H1 (cell line): ENCODE measurements at regions not wholly inside any gene's neighbourhood (a gene's known extent, or its start where the extent isn't known, plus 50 kb on each side); places are given as distances from the start of the nearest gene placed in this dataset.

ENCODE experiments used
- CTCF ChIA-PET: fragments of 300-600 bp; sonication (Branson Sonifier 250); formaldehyde crosslinking; loops from one replicate; lab custom pipeline; 2021; ENCODE audit not compliant: partially characterized antibody; lab: Charles Lee
- POLR2A ChIA-PET: fragments of 300-600 bp; sonication (Branson Sonifier 250); formaldehyde crosslinking; loops from one replicate; lab custom pipeline; 2021; ENCODE audit warnings: inconsistent platforms; ENCODE audit not compliant: partially characterized antibody; lab: Charles Lee
- DNase-seq, 2 experiments: peaks; one replicate each; pipeline versions ENCODE4 v3.0.0 to v3.0.0-alpha.2; 2010 to 2022; ENCODE audit warnings: low spot score in 2 of 2, low read depth in 1 of 2, mixed read lengths in 1 of 2
- FAIRE-seq: peaks from 2 replicates; lab custom pipeline; 2011; peaks lifted over from hg19 to GRCh38; lab: Jason Lieb, UNC
- H2AFZ ChIP-seq: 2 replicates; pipeline ENCODE4 v1.8.1; 2012; ENCODE audit warnings: low read length, inconsistent platforms
- H2AK5ac ChIP-seq: 2 replicates; pipeline ENCODE4 v1.6.1; 2013; ENCODE audit warnings: low read depth, low read length
- H2BK120ac ChIP-seq: replicated peaks from 2 replicates; pipeline ENCODE3; 2013; ENCODE audit warnings: low read depth, low read length, inconsistent platforms
- H2BK12ac ChIP-seq: 2 replicates; pipeline ENCODE4 v1.6.1; 2013; ENCODE audit warnings: low read depth, low read length
- H2BK15ac ChIP-seq: 2 replicates; pipeline ENCODE4 v1.6.1; 2013; ENCODE audit warnings: low read length
- H2BK20ac ChIP-seq: 2 replicates; pipeline ENCODE4 v1.6.1; 2013; ENCODE audit warnings: low read length
- H2BK5ac ChIP-seq: 2 replicates; pipeline ENCODE4 v1.6.1; 2013; ENCODE audit warnings: low read depth, low read length
- H3K14ac ChIP-seq: 2 replicates; pipeline ENCODE4 v1.6.1; 2013; ENCODE audit warnings: inconsistent platforms; ENCODE audit not compliant: insufficient read length
- H3K18ac ChIP-seq: 2 replicates; pipeline ENCODE4 v1.6.1; 2013; ENCODE audit warnings: low read length; ENCODE audit errors: extremely low read depth
- H3K23ac ChIP-seq: 2 replicates; pipeline ENCODE4 v1.6.1; 2013; ENCODE audit warnings: inconsistent platforms; ENCODE audit not compliant: insufficient read length
- H3K23me2 ChIP-seq: 2 replicates; pipeline ENCODE4 v1.6.1; 2013; ENCODE audit warnings: low read depth, low read length
- H3K27ac ChIP-seq: 2 replicates; pipeline ENCODE4 v1.6.1; 2011; ENCODE audit warnings: low read depth, low read length, inconsistent platforms
- H3K27me3 ChIP-seq, 4 experiments: replicated peaks in 1 of 4; 1 replicate in 1 of 4; 2 replicates in 3 of 4; pipeline versions ENCODE4 v1.6.1 to v1.8.1; 2011 to 2013; ENCODE audit warnings: low read length in 3 of 4, mild to moderate bottlenecking in 3 of 4, inconsistent platforms in 2 of 4, mixed read lengths in 2 of 4, moderate library complexity in 1 of 4; ENCODE audit not compliant: control insufficient read depth in 3 of 4, insufficient read depth in 3 of 4; ENCODE audit errors: extremely low read depth in 1 of 4
- H3K36me3 ChIP-seq, 4 experiments: 2 replicates each; pipeline versions ENCODE4 v1.6.1 to v1.8.1; 2011 to 2013; ENCODE audit warnings: mild to moderate bottlenecking in 4 of 4, low read length in 3 of 4, moderate library complexity in 2 of 4, control low read depth in 1 of 4, inconsistent platforms in 1 of 4; ENCODE audit not compliant: insufficient read depth in 4 of 4, control insufficient read depth in 2 of 4
- H3K4ac ChIP-seq: replicated peaks from 2 replicates; pipeline ENCODE3; 2013; ENCODE audit warnings: low read length, low read depth, mixed read lengths, inconsistent platforms; ENCODE audit not compliant: insufficient read length
- H3K4me1 ChIP-seq, 4 experiments: replicated peaks in 1 of 4; 1 replicate in 1 of 4; 2 replicates in 3 of 4; pipeline versions ENCODE4 v1.6.1 to v1.8.1; 2011 to 2013; ENCODE audit warnings: low read length in 3 of 4, inconsistent platforms in 2 of 4, mixed read lengths in 1 of 4; ENCODE audit not compliant: insufficient read depth in 4 of 4, control insufficient read depth in 3 of 4
- H3K4me2 ChIP-seq, 2 experiments: 2 replicates each; pipeline versions ENCODE4 v1.6.1 to v1.8.1; 2011 to 2013; ENCODE audit warnings: low read depth in 2 of 2, low read length in 2 of 2, control low read depth in 1 of 2, inconsistent platforms in 1 of 2, mild to moderate bottlenecking in 1 of 2; ENCODE audit not compliant: insufficient read depth in 1 of 2
- H3K4me3 ChIP-seq, 4 experiments: fragments of 200-600, 300-600 bp in 1 of 4; sonication (generic), shearing (Covaris generic), sonication (Bioruptor Twin) in 1 of 4; 2 replicates each; pipeline versions ENCODE4 v1.5.1 to v1.8.1; 2011 to 2016; ENCODE audit warnings: low read length in 4 of 4, low read depth in 3 of 4, control low read depth in 2 of 4, inconsistent platforms in 2 of 4, mild to moderate bottlenecking in 2 of 4, mixed read lengths in 1 of 4, moderate library complexity in 1 of 4; ENCODE audit not compliant: insufficient read depth in 2 of 4; ENCODE audit errors: extremely low read depth in 1 of 4
- H3K56ac ChIP-seq: replicated peaks from 2 replicates; pipeline ENCODE3; 2013; ENCODE audit warnings: low read depth, mild to moderate bottlenecking, mixed read lengths, low read length, inconsistent platforms; ENCODE audit not compliant: insufficient read length
- H3K79me1 ChIP-seq: 2 replicates; pipeline ENCODE4 v1.6.1; 2013; ENCODE audit warnings: low read depth, low read length, control low read depth
- H3K79me2 ChIP-seq, 2 experiments: 2 replicates each; pipeline versions ENCODE4 v1.6.1 to v1.8.1; 2012 to 2013; ENCODE audit warnings: low read length in 2 of 2, mild to moderate bottlenecking in 2 of 2, inconsistent platforms in 1 of 2; ENCODE audit not compliant: insufficient read depth in 2 of 2, control insufficient read depth in 1 of 2
- H3K9ac ChIP-seq, 4 experiments: replicated peaks in 1 of 4; 1 replicate in 1 of 4; 2 replicates in 3 of 4; pipeline versions ENCODE4 v1.6.1 to v1.8.1; 2011 to 2013; ENCODE audit warnings: low read depth in 3 of 4, low read length in 3 of 4, control low read depth in 2 of 4, mild to moderate bottlenecking in 2 of 4, moderate library complexity in 2 of 4, inconsistent platforms in 1 of 4; ENCODE audit errors: extremely low read depth in 1 of 4
- H3K9me3 ChIP-seq, 2 experiments: 2 replicates each; pipeline versions ENCODE4 v1.6.1 to v1.8.1; 2012 to 2013; ENCODE audit warnings: mild to moderate bottlenecking in 2 of 2, moderate library complexity in 2 of 2, control low read depth in 1 of 2, inconsistent platforms in 1 of 2, low read depth in 1 of 2, low read length in 1 of 2, mixed read lengths in 1 of 2; ENCODE audit not compliant: insufficient read depth in 2 of 2
- H4K20me1 ChIP-seq, 2 experiments: replicated peaks in 1 of 2; 2 replicates each; pipeline versions ENCODE3 to v1.8.1; 2011 to 2013; ENCODE audit warnings: inconsistent platforms in 2 of 2, low read length in 2 of 2, mild to moderate bottlenecking in 1 of 2; ENCODE audit not compliant: insufficient read depth in 2 of 2, control insufficient read depth in 1 of 2
- H4K5ac ChIP-seq: 2 replicates; pipeline ENCODE4 v1.6.1; 2013; ENCODE audit warnings: low read length, low read depth, mixed read lengths, inconsistent platforms; ENCODE audit not compliant: insufficient read length
- H4K8ac ChIP-seq: 2 replicates; pipeline ENCODE4 v1.8.0; 2013; ENCODE audit warnings: mild to moderate bottlenecking, moderate library complexity, low read length, inconsistent platforms; ENCODE audit not compliant: insufficient read depth; ENCODE audit errors: extremely low read depth
- H4K91ac ChIP-seq: replicated peaks from 2 replicates; pipeline ENCODE3; 2013; ENCODE audit warnings: low read length, mixed read lengths, inconsistent platforms; ENCODE audit not compliant: insufficient read length
- CBX5 ChIP-seq: fragments of 300-800, 300-1000 bp; sonication (generic); IDR thresholded peaks from 2 replicates; pipeline ENCODE4 v1.7.1; 2016; ENCODE audit warnings: antibody characterized with exemption, low read length, low read depth
- KDM1A ChIP-seq: fragments of 200-600, 300-600 bp; sonication (generic); IDR thresholded peaks from 2 replicates; pipeline ENCODE4 v1.7.1; 2016; ENCODE audit warnings: mild to moderate bottlenecking, low read length, borderline replicate concordance
- MAFK ChIP-seq: IDR thresholded peaks from 2 replicates; pipeline ENCODE4 v1.6.1; 2012; ENCODE audit warnings: low read depth, mild to moderate bottlenecking, improper control_type of control experiment, low read length
- RXRA ChIP-seq: IDR thresholded peaks from 2 replicates; pipeline ENCODE4 v1.6.1; 2011; ENCODE audit warnings: low read depth, mild to moderate bottlenecking, low read length, moderate library complexity; ENCODE audit not compliant: insufficient read depth
- WGBS, 2 experiments: shearing (Covaris generic) in 1 of 2; methylation state at CpG; one replicate each; pipeline versions ENCODE4 v1.1.6 to v1.1.7; 2013 to 2015; ENCODE audit warnings: low lambda C conversion rate in 2 of 2, mixed read lengths in 2 of 2, inconsistent platforms in 1 of 2, low coverage in 1 of 2, missing lambda C conversion rate in 1 of 2; ENCODE audit not compliant: insufficient replicate concordance in 2 of 2, insufficient coverage in 1 of 2, insufficient read length in 1 of 2; ENCODE audit errors: extremely low coverage in 1 of 2, missing lambda C conversion rate in 1 of 2; 5-methylcytosine and 5-hydroxymethylcytosine counted together

DNA sequence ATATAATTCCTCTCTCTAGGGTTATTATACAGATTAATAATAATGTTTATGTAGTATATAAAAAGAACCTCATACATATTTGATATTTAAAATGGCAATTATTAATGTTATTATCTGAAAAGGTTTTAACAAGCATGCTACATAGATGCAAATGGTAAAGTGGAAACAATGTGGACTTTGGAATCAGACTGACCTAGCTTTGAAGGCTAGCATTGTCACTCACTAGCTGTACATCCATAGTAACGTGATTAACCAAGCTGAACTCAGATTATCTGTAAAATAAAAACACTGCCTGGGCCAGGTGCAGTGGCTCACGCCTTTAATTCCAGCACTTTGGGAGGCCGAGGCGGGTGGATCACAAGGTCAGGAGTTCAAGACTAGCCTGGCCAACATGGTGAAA, 233.7 kb upstream of the SPRY1 start:
- no peak overlapping the region for H2AFZ ChIP-seq
- no peak overlapping the region for H2BK12ac ChIP-seq
- no peak overlapping the region for H3K9ac ChIP-seq
- no peak overlapping the region for H2AK5ac ChIP-seq
- FAIRE-seq (no peak), DNase-seq (no peak)
- WGBS, 2 experiments, result 87% methylated on average over 4 of the region's 4 CpGs; no CpG with 5 or more reads in 1 of the 2 experiments
- no peak overlapping the region for H3K14ac ChIP-seq
- CTCF ChIA-PET, result no interaction called here
- H3K4me2 ChIP-seq, result no peak overlapping the region
- H2BK120ac ChIP-seq, result no peak overlapping the region
- no peak overlapping the region for H3K23ac ChIP-seq
- H3K79me2 ChIP-seq, result no peaks in the 10 kb centered on the region
- H3K4me1 ChIP-seq, result peaks cover 0 to 7% (median 4%) of the 10 kb centered on the region in 4 experiments; a peak in 4 of 7 replicates
- H4K8ac ChIP-seq, result no peak overlapping the region
- no peak overlapping the region for H2BK5ac ChIP-seq
- no peak overlapping the region for H3K4ac ChIP-seq
- H3K4me3 ChIP-seq, result no peak overlapping the region
- no peak overlapping the region for H4K91ac ChIP-seq
- no peak overlapping the region for H3K27ac ChIP-seq
- TF ChIP-seq MAFK, result no peak
- TF ChIP-seq RXRA, result no peak
- no peak for TF ChIP-seq CBX5
- no peak for TF ChIP-seq KDM1A
- TF ChIP-seq, all 59 proteins: peak for 0
- Histone ChIP-seq H2BK20ac (no peak overlapping the region), H2BK15ac (no peak overlapping the region), H3K23me2 (no peaks in the 10 kb centered on the region), H3K36me3 (no peaks in the 10 kb centered on the region), H3K56ac (no peak overlapping the region), H3K9me3 (no peaks in the 10 kb centered on the region; a peak in 1 of 4 replicates), H3K18ac (no peak overlapping the region), H3K79me1 (no peaks in the 10 kb centered on the region), H4K5ac (no peak overlapping the region), H4K20me1 (no peaks in the 10 kb centered on the region), H3K27me3 (no peaks in the 10 kb centered on the region)
- POLR2A ChIA-PET, result no interaction called here
